Stimulated activated CD8-positive, alpha-beta memory T cell treated with anti-CD3 and anti-CD28 coated beads, Interleukin-15, amount 100 ng/mL, for 4 hours (primary cell): ENCODE measurements at regions not wholly inside any gene's neighbourhood (a gene's known extent, or its start where the extent isn't known, plus 50 kb on each side); places are given as distances from the start of the nearest gene placed in this dataset.

Experiments used
- DNase-seq, 2 donors: peaks; one replicate each; pipeline ENCODE4 v3.0.0-alpha.2; 2020; ENCODE audit warnings: low read depth in 2 of 2

DNA sequence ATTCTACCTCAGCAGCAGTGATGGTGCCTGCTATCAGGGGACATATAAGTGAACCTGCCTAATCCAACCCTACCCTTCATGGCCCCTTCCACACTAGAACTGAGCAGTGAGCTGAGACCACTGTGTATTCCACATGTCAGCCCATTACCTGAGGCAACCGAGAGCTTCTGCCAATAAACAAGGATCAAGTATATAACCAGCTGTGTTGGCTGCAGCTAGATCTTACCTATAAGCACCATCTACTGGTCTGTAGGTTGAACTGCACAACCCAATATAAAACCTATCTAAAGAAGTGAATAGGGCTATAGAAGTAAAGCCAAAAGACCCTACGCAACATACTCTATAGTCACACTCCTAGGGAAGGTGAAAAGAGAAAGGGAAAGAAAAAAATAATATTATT lies 376.9 kb downstream of the HHIPL2 start:
- DNase-seq = no peak

DNA sequence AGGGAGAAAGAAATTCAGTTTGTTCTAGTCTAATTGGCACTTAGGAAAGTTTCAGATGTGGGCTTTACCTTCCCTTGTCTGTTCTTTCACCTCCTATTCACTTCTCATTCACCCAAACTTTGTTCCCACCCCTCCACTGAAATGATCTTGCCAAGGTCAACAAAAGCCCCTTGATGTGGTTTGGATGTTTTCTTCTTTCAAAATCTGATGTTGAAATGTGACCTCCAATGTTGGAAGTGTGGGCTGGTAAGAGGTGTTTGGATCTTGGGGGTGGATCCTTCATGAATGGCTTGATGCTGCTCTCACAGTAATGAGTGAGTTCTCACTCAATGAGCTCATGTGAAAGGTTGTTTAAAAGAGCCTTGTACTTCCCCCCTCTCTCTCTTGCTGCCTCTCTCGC lies 379.3 kb downstream of the HHIPL2 start:
- no peak for DNase-seq

DNA sequence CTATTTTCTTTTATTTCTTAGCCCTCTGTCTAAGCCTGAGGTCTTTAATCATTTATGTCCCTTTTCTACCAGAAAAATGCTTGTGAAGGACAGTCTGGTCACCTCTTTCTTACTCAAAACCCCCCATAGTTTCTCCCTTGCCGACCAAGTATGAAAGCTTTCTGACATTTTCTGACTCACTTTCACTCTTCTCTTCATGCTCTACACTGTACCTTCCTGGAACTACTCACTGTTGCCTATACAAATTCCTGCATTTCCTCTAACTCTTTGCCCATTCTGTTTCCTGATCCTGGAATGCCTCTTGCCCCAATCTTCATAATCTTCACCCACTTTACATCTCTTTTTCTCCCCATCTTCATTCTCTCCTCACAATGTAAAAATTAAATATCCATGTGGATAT lies 380.0 kb downstream of the HHIPL2 start:
- no peak for DNase-seq

DNA sequence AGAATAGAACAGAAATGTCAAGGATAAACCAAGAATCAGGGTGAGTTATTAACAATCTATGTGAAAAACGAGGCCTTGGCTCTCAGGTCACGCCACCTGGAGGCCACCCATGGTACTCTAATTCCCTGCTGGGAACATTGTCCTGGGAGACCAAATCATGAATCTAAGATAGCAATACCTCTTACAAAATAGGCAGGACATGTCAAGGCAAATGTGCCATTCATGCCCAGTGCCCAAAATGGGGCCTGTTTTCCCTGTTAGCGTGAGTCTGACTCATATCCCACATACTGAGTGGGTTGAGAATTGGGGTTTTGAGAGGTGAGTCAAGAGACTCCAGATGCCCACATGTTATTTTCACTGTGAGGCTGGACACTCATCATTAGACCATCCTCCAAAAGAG lies 380.8 kb downstream of the HHIPL2 start:
- no peak for DNase-seq

DNA sequence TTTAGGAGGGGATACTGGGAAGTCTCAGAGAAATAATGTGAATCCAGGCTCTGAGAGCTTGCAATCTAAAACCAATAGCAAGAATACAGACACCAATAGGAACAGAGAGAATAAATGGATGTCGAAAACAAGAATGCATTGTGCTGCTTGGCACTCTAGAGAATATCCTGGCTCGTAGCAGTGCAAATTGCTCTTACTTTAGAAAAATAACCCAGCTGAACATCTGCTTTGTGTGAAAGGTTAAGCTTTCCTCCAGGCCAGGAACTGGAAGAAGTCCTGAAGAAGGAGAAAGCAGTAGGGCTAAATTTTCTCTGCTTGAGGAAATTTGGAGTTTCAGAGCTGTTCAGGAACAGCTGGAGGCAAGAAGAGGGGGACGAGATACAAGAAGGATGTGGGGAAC lies 382.3 kb downstream of the HHIPL2 start:
- DNase-seq = no peak

DNA sequence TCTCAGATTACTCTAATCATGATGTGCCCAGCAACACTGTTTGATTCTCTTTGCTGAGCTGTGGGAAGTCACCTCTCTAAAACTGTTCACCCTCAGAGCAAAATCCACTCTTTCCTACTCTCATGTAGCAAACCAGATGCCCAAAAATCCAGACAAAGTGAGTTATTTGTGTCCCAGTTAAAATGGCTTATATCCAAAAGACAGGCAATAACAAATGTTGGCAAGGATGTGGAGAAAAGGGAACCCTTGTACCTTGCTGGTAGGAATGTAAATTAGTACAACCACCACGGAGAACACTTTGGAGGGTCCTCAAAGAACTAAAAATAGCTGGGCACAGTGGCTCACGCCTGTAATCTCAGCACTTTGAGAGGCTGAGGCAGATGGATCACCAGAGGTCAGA lies 384.0 kb downstream of the HHIPL2 start:
- no peak for DNase-seq

DNA sequence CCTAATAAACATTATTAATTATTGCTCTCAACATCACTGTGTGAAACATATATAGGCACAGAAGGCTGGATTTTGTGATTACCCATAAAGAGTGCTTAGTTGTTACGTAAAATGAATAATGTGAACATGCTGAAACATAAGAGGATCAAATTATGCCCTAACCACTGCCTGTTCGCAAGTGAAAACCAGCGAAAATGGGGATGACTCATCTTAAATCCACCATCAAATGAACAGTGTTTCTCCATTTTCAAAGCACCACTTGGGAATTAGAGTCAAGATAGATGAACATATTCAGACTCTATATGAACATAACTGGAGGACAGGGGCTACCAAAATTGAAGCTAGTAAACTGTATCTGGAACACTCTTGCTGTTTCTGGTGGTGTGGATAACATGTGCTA lies 386.2 kb downstream of the HHIPL2 start:
- DNase-seq = no peak

DNA sequence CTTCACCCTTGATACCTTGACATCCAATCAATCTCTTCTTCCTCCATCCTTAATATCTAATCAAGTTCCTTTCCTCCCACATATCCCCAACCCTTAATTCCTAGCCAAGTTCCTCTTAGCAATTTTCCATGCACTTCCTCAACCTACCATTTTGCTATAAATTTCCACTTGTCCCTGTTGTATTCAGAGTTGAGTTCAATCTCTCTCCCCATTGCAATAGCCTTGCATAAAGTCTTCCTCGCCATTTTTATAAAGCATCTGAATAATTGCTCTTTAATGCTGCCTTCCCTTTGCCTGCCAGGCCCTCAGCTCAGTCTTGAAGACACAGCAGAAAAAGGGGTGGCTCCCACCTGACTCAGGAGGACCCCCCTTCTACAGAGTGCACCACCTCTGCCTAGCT lies 390.3 kb downstream of the HHIPL2 start:
- DNase-seq = no peak

DNA sequence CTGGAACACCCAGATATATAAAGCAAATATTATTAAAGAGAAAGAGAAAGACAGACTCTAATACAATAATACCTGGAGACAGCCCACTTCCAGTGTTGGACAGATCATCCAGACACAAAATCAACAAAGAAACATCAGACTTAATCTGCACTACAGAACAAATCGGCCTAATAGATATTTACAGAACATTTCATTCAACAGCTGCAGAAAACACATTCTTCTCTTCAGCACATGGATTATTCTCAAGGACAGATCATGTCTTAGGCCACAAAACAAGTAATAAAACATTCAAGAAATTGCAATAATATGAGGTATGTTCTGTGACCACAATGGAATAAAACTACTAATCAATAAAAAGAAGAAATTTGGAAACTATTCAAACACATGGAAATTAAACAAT lies 398.3 kb upstream of the DUSP10 start:
- no peak for DNase-seq

DNA sequence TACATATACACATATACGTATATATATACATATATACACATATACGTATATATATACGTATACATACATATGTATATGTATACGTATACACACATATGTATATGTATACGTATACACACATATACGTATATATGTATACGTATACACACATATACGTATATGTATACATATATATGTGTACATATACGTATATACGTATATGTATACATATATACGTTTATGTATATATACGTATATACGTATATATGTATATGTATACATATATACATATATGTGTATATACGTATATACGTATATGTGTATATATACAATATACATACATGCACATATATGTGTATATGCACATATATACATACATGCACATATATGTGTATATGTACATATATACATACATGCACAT lies 396.2 kb upstream of the DUSP10 start:
- no peak for DNase-seq

DNA sequence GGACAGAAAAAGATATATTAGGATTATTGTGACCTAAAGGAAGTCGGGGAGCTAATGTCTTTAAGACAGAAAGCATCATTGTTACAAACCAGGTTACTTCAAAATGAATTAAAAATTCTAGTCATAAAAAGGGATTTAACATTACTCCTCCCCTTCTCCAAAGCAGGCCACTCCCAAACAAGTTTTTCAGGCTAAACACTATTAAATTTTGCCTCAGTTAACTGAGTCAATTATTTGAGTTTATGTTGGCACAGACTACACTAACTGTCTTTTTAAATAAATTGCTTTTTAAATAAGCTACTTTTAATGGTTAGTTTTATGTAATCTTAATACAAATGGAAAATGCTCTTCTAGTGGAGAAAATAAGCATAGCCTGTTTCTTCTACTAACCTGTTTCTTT lies 395.0 kb upstream of the DUSP10 start:
- no peak for DNase-seq

DNA sequence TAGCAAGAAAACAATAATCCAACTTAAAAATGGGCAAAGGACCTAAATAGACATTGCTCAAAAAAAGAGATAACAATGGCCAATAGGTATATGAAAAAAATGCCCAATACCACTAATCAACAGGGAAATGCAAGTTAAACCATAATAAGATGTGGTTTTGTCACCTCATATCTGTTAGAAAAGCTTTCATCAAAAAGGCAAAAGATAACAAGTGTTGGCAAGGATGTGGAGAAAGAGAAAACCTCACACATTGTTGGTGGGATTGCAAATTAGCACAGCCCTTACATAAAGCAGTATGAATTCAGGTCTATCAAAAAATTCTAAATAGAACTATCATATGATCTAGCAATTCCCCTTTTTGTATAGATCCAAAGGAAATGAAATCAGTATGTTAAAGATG lies 387.2 kb upstream of the DUSP10 start:
- DNase-seq = no peak

DNA sequence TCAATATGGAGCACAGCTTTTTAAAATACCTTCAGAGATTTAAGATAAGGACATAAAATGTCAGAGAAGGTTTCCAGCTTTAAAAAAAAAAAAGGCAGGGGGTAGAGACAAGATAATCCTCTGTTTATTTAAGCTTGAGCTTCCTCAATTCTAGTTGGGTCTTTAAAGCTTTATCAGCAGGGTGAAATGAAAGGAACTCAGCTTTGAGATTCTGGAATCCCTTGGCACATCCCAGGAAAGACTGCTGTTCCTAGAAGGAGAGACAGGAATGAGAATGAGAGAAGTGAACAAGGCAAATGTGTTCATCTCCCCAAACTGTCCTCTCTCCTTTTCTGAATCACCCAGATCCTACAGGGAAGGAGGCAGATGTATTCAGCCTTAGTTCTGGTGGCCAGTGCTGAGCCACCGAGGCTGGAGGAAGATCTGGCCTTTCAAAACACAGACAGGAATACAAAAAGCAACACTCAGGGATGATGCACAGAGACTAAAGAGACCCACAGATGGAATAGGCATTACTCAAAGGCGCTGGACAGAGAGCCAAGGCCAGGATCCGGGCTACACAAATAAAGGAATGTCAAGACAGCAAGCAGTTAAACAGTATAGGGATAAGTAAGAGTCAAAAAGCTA lies 385.8 kb upstream of the DUSP10 start:
- no peak for DNase-seq

DNA sequence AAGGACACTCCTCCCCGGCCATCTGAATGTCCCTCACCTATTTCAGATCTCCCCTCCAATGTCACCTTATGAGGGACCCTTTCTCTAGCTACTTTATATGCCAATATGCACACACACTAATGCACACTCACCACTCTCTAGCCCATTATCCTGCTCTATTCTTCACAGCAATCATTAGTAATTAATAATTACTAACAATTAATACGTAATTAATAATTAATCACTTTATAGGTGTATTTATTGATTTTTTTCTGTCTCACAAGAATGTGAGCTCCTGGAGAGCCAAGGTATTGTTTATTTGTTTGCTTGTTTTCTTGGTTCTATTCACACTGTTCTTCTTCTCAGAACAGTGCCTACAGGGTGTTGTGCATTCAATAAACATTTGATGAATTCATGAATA lies 385.2 kb upstream of the DUSP10 start:
- DNase-seq = no peak

DNA sequence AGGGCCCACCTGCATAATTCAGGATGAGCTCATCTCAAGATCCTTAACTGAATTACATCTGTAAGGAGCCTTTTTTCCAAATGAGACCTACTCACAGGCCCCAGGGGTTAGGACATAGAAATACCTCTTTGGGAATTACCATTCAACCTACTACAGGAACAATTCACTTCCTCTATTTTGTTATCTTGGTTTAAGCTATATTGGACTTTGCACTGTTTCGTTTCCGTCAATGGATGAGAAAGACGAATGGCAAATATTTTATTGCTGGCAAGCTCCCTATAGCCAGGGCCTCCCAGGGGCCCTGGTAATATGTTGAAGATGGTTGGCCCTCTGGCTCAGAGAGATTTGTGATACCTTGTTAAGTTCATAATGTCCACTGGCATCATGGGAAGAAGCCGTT lies 384.2 kb upstream of the DUSP10 start:
- no peak for DNase-seq

DNA sequence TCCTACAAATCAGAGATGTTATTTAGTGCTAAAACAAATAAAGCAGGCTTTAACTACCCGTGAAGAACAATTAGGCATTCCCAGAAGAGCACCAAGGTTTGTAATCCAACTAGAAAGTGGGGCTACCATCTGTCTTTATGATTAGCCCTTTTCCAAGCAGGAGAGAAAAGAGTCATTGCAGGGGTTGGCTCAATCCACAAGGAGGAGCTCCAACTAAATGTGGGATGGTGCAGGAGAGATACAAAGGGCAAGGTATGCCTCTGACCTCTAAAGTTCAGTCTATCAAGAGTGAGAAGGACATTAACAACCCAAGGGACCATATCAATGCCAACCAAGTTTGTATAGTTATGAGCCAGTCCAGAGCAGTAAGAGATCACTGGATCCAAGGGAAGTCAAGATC lies 382.7 kb upstream of the DUSP10 start:
- DNase-seq = no peak

DNA sequence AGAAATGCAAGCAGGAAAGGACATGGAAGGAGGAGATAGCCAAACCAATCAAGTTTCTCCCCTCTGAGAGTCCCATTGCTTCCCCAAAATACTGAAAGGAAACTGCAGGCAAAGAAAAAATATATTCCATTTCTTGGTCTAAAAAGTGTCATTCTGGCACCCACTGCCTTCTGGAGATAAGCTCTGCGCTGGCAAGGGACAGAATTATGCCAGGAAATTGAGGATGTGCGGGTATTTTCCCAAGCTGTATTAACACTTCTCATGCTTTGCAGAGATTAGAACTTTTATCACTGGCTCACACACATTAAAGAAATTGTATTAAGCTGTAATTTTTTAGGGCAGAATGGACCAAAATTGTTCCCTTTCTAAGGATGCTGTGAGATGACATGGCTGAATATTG lies 381.2 kb upstream of the DUSP10 start:
- no peak for DNase-seq

DNA sequence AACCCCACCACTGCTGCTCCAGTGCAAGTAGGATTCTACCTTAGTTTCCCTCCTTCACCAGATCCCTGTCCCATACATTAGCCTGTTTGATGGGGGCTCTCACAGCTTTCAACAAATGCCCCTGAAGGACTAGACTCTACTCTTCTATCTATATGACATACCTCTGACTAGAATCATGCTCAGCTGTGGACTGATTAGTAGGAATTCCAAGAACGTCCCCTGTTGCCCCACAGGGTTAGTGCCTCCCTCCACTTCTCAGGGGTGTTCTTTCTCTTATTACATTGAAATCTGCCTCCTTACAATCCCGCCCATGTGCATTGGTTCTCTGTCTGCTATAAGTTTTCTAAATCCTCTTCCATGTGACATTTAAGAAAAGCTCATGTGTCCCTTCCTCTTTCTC lies 375.9 kb upstream of the DUSP10 start:
- no peak for DNase-seq

DNA sequence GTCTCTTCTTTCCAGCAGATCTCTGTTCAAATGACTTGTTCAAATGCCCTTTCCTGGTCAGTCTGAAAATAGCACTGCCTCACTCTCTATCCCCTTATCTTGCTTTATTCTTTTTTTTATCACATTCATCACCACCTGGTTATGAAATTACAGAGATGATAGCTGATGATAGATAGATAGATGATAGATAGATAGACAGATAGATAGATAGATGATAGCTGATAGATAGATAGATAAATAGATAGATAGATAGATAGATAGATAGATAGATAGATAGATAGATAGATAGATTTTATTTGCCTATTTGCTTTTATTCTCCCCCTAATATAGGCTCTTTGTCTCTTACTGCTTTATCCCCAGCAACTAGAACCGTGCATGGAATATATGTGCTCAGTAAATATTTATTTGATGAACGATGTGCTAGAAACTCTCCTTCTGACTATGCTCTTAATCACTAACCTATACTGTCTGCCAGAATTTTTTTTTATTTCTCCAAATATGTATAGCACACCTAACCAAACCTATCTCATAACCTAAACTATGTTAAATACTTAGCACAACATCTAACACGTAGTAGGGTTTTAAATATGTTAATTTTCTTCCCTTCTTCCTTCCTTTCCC lies 372.8 kb upstream of the DUSP10 start:
- no peak for DNase-seq

DNA sequence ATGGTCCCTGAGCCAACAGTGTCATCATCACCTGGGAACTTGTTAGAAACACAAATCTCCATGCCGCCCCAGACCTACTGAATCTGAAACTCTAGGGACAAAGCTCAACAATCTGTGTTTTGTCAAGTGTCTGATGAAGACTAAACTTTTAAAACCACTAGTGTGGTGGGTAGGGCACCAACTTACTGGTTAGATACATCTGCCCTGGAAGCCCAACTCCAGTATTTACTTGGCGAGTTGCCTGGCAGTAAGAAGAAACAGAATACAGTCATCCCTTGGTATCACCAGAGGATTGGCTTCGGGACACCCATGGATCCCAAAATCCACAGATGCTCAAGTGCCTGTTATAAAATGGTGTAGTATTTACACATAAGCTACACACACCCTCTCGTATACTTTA lies 367.9 kb upstream of the DUSP10 start:
- DNase-seq = no peak

DNA sequence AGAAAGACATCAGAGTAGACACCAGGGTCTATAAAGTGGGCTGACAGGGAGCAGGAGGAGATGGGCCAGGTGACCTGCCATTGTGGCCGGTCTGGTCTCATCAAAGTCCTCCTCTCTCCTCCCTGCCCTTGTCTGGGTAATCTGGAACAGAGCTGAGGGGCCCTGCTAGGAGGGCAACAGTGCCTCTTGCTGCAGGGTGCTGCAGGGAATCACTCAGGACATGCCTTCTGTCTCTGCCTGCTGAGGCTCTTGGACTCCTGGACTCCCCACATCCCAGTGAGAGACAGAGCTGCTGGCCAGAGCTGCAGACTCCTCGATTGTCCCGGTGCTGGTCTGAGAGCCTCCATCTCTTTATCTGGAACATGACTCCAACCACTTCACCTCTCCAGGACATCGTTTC lies 366.1 kb upstream of the DUSP10 start:
- DNase-seq = no peak

DNA sequence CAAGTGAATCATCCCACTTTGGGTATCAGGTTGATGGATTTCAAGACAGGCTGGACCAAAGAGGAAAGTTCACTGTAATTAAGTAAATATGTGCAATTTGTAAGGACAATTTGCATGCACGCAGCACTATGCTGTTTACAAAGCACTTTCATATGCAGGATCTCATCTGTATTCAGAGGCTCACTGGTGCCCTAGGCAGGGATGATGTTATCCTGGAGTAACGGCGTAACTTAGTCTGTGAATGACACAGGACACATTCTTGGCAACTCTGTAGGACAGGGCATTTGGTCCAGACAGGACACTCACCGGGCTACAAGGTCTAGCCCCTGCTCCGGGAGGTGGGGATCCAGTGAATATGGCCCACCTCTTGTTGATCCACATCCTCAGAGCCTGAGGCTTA lies 365.4 kb upstream of the DUSP10 start:
- no peak for DNase-seq

DNA sequence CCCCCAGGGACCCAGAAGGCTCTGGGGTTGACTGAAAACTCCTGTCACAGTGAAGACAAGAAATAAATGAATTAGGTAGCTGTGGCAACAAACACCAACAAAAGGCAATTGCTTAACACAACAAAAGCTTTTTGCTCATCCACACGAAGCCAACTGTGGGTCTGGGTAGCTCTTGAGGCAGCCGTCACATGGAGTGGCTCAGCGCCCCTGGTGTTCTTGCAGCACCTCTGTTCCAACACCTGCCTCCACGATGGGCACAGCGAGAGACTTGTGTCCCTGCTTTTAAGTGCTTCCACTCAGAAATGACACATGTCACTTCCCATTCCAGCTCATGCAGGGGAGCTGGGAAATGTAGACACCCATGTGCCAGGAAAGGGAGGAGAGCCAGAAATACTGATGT lies 364.5 kb upstream of the DUSP10 start:
- no peak for DNase-seq

DNA sequence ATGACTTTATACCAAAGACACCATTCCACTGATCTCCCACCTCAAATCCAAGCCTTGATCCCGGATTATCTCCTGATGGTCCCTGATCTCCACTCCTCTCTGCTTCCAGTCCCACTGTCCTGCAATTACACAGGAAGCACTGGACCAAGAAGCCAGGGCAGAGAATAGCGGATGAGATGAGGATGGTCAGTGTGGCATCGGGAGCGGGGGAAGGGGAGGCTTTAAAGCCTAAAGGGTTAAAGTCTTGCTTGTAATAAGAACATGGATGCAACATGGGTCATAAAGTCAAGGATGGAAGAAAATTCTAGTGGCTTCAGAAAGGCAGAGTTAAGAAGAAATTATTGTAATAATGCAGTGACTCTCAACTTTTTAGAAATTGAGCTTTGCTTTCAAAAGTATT lies 364.0 kb upstream of the DUSP10 start:
- DNase-seq = no peak
